Stimulated activated CD8-positive, alpha-beta memory T cell treated with anti-CD3 and anti-CD28 coated beads, Interleukin-7, amount 100 ng/mL, for 48 hours (primary cell): ENCODE measurements at regions not wholly inside any gene's neighbourhood (a gene's known extent, or its start where the extent isn't known, plus 50 kb on each side); places are given as distances from the start of the nearest gene placed in this dataset.

ENCODE experiments used
- DNase-seq, 2 donors: peaks; one replicate each; pipeline ENCODE4 v3.0.0-alpha.2; 2020; ENCODE audit warnings: low read depth in 1 of 2; ENCODE audit errors: extremely low read depth in 1 of 2

DNA sequence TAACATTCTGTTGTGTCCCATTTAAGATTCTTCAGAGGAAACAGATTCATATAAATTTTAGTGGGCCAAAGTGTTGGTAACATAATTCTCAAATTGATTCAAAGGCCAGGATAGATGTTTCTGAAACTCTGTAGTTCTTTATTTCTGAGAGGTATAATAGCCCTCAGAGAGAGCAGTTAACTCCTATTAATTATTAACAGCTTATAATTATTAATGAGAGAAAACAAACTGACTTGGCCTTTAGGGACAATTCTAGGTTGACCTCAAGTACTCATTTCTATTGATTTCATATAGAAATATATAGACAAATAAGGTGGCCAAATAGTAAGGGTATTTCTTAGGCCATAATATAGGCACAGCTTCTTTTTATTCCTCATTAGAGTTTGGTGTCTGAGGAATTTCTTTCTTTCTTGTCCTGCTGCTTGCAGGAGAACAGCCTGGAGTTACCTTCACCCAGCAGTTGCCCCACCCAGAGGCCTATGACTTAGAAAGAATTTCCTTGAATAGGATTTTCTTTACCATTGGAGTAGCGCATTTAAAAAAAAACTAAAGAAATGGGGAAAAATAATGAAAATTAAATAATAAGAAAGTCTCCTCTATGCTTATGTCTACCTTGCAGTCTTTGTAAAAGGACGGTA lies 1430.1 kb upstream of the SPRY2 start:
- DNase-seq, result no peak

DNA sequence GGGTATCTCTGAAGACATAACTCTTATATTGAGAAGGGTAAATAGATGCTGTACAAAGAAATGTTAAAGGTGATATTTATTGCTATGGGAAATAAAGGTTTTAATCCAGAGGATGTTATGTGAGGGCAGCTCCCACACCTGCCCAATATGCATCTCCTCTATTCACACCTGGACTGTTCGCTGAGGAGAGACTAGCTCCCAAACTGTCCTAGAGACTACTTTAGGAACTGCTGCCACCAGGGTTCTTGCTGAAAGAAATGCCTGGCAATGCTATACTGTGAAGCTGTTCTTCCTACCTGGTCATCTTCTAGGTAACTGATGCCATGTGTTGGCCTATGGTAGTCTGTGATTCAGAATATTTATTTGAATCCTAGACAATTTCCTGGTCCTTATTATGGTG lies 1421.5 kb upstream of the SPRY2 start:
- DNase-seq, result no peak

- DNase-seq, result no peak
Measured at GRCh38 chr13:81760316-81760715, 1419.4 kb upstream of the SPRY2 start.

DNA sequence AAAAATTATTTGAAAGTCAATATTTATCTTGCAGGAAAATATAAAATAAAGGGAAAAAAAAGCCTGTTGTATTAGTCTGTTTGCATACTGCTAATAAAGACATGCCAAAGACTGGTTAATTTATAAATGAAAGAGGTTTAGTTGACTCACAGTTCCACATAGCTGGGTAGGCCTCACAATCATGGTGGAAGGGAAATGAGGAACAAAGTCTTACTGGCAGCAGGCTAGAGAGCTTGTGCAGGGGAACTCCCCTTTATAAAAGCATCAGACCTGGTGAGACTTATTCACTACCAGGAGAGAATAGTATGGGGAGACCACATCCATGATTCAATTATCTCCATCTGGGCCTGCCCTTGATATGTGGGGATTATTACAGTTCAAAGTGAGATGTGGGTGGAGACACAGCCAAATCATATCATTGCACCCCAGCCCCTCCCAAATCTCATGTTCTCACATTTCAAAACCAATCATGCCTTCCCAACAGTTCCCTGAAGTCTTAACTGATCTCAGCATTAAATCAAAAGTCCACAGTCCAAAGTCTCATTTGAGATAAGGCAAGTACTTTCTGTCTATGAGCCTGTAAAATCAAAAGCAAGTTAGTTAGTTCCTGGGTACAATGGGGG lies 1416.5 kb upstream of the SPRY2 start:
- no peak for DNase-seq

GRCh38 chr13:81745391-81745790 lies 1404.5 kb upstream of the SPRY2 start:
- no peak for DNase-seq

DNA sequence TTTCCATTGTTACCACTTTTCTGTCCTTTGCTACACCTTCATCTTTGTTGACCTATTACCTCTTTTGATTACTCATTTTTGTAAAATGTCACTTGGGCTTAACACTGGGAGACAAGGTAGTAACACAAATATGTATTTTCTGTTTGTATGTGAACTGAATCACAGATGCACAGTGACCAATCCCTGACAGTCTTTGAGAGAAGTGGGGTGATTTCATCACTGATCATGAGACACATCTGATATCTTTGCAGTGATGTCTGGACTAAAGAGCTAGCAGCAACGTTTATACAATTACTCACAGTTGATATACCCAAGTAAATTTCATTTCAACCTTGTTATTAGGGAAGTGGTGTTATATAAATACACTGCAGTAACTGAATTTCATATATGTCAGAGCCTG lies 1397.4 kb upstream of the SPRY2 start:
- no peak for DNase-seq

- no peak for DNase-seq
Measured at GRCh38 chr13:81726037-81726726, 1385.3 kb upstream of the SPRY2 start.

DNA sequence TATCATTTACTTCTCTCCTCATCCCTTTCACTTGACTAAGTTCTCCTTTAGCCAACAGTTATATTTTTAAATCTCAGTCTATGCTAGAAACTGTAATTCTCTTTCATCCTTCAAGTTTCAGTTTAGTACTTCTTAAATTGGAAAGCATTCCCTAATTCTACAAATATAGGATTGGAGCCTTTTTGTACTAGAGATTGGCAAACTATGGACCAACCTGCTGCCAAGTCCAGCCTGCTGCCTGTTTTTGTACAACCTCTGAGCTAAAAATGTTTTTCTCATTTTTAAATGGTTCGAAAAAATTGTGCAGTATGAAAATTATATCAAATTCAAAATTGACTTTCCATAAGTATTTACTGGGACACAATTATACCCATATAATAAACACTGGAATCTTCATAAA lies 1381.5 kb upstream of the SPRY2 start:
- no peak for DNase-seq

GRCh38 chr13:81721400-81721799 lies 1380.5 kb upstream of the SPRY2 start:
- DNase-seq, result no peak

GRCh38 chr13:81714513-81714912 lies 1373.6 kb upstream of the SPRY2 start:
- DNase-seq, result no peak

DNA sequence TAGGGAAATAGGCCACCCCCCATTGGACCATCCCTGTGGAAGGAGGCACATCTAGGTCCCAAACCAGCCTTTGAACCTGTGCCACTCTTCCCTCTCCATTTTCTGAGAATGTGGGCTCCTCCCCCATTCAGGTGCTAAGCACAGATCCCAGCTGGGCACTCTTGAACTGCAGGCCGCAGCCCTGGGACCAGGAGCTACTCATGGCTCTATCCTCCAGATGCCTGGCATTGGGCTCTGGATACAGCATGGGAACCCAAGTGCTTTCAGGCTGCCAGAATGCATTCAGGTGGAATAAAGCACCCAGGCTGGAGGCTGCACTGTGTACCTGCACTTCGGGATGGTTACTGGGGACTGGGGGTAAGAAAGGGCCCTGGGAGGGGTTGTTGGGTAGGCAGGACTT lies 1372.3 kb upstream of the SPRY2 start:
- DNase-seq, result no peak

DNA sequence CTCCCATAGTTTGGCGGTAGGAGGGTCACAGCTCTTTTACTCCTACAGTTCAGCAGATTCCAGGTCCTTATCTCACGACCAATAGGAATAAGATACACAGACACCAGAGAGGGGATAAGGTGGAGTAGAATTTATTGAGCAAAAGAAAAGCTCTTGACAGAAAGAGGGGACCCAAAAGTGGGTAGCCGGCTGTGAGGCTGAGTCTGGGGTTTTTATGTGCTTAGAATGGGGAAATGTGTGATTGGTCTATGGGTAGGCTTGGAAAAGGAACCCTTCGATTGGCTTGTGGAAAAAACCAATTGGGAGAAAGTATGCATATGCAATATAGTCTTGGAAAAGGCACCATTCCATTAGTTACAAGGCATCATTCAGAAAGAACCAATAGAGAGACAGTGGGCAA lies 1356.9 kb upstream of the SPRY2 start:
- DNase-seq, result no peak

- DNase-seq, result no peak
Measured at GRCh38 chr13:81686877-81687276, 1346.0 kb upstream of the SPRY2 start.

- no peak for DNase-seq
Measured at GRCh38 chr13:81683521-81683920, 1342.6 kb upstream of the SPRY2 start.

DNA sequence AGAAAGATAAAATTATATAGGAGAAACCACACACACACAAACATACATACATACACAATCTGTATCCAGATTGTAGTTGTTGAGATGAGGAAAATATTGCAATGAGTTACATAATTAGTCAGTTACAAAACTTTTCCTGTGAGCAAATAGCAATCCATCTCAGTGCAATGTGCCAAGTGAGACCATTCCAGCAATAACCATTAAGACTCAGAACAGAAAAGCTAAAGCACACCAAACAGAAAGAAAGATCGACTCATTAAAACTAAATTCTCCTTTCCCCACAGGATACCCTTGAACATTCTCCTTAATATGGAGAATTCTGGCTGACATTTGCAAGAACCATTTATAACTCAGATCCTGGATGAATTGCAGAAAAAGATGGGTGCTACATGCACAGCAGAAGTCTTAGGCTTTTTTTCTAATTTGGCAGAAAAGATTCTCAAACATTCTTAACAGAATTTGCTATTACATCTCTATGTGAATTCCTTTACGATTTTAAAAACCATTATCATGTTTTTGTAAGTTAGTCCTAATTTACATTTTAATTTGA lies 1341.2 kb upstream of the SPRY2 start:
- no peak for DNase-seq

GRCh38 chr13:81677857-81678256 lies 1336.9 kb upstream of the SPRY2 start:
- no peak for DNase-seq

GRCh38 chr13:81676008-81676407 lies 1335.1 kb upstream of the SPRY2 start:
- DNase-seq, result no peak

DNA sequence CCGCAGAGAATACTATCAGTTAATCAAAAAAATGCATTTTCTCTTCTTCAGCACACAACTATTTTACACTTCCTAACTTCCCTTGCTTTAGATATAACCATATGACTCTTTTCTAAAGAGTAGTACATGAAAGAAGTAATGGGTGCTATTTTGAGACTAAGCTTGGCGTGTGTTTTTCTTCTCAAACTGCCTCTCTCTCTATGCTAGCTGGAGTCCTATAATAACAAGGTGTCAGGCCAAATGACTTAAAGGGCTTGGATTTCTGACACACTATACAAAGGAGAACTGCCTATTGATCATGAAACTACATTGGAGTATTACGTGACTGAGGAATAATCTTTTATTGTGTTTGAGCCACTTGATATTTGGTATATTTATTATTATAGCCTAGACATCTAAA lies 1330.1 kb upstream of the SPRY2 start:
- no peak for DNase-seq

- DNase-seq, result no peak
Measured at GRCh38 chr13:81670048-81670447, 1329.1 kb upstream of the SPRY2 start.

GRCh38 chr13:81664872-81665271 lies 1323.9 kb upstream of the SPRY2 start:
- no peak for DNase-seq

GRCh38 chr13:81659984-81660383 lies 1319.1 kb upstream of the SPRY2 start:
- DNase-seq, result no peak
